ENCODE measurements at regions not wholly inside any gene's neighbourhood (a gene's known extent, or its start where the extent isn't known, plus 50 kb on each side); places are given as distances from the start of the nearest gene placed in this dataset.

DNA sequence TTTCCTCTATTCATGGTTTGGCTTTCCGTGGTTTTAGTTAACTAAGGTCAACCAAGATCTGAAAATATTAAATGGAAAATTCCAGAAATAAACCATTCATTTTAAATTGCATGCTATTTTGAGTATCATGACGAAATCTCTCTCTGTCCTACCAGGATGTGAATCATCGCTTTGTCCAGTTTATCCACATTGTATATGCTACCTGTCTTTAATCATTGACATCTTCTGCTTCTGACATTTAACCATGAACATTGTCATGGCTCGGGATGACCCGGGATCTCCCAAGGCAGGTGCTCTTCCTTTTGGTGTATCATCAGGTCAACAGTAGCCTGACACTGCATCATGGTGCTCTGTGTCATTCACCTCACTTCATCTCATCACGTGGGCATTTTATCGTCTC is 125.5 kb upstream of the HNRNPU start:
- TF ChIP-seq, protein P1, sequence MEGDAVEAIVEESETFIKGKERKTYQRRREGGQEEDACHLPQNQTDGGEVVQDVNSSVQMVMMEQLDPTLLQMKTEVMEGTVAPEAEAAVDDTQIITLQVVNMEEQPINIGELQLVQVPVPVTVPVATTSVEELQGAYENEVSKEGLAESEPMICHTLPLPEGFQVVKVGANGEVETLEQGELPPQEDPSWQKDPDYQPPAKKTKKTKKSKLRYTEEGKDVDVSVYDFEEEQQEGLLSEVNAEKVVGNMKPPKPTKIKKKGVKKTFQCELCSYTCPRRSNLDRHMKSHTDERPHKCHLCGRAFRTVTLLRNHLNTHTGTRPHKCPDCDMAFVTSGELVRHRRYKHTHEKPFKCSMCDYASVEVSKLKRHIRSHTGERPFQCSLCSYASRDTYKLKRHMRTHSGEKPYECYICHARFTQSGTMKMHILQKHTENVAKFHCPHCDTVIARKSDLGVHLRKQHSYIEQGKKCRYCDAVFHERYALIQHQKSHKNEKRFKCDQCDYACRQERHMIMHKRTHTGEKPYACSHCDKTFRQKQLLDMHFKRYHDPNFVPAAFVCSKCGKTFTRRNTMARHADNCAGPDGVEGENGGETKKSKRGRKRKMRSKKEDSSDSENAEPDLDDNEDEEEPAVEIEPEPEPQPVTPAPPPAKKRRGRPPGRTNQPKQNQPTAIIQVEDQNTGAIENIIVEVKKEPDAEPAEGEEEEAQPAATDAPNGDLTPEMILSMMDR (IDR thresholded peaks at IDR 0.05; ENCODE audit: poor library complexity, severe bottlenecking), result no peak
- no peak for TF ChIP-seq EZH2 (IDR thresholded peaks at IDR 0.05; ENCODE audit: borderline replicate concordance, insufficient read depth, low read length, poor library complexity, severe bottlenecking)
- TF ChIP-seq SMC3 (conservative IDR thresholded peaks at IDR 0.05; ENCODE audit: poor library complexity), result no peak
- TF ChIP-seq TAF1 (IDR thresholded peaks at IDR 0.05; ENCODE audit: low read depth), result no peak
- TF ChIP-seq, protein P2, sequence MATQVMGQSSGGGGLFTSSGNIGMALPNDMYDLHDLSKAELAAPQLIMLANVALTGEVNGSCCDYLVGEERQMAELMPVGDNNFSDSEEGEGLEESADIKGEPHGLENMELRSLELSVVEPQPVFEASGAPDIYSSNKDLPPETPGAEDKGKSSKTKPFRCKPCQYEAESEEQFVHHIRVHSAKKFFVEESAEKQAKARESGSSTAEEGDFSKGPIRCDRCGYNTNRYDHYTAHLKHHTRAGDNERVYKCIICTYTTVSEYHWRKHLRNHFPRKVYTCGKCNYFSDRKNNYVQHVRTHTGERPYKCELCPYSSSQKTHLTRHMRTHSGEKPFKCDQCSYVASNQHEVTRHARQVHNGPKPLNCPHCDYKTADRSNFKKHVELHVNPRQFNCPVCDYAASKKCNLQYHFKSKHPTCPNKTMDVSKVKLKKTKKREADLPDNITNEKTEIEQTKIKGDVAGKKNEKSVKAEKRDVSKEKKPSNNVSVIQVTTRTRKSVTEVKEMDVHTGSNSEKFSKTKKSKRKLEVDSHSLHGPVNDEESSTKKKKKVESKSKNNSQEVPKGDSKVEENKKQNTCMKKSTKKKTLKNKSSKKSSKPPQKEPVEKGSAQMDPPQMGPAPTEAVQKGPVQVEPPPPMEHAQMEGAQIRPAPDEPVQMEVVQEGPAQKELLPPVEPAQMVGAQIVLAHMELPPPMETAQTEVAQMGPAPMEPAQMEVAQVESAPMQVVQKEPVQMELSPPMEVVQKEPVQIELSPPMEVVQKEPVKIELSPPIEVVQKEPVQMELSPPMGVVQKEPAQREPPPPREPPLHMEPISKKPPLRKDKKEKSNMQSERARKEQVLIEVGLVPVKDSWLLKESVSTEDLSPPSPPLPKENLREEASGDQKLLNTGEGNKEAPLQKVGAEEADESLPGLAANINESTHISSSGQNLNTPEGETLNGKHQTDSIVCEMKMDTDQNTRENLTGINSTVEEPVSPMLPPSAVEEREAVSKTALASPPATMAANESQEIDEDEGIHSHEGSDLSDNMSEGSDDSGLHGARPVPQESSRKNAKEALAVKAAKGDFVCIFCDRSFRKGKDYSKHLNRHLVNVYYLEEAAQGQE (IDR thresholded peaks at IDR 0.05; ENCODE audit: borderline replicate concordance), result no peak
- TF ChIP-seq MXI1 (conservative IDR thresholded peaks at IDR 0.05; ENCODE audit: poor library complexity, severe bottlenecking), result no peak
- no peak for TF ChIP-seq RAD21 (conservative IDR thresholded peaks at IDR 0.05)
- no peak for TF ChIP-seq POLR2AphosphoS5 (IDR thresholded peaks at IDR 0.05)

All from neural cell (in vitro differentiated cells).